HL-60 (cell line): ENCODE measurements at regions not wholly inside any gene's neighbourhood (a gene's known extent, or its start where the extent isn't known, plus 50 kb on each side); places are given as distances from the start of the nearest gene placed in this dataset.

ENCODE experiments used
- GABPA ChIP-seq: IDR thresholded peaks from 2 replicates; pipeline ENCODE4 v1.6.1; 2012; ENCODE audit warnings: low read depth
- POLR2AphosphoS5 ChIP-seq: IDR thresholded peaks from 2 replicates; pipeline ENCODE4 v1.6.1; 2012; ENCODE audit warnings: low read depth
- REST ChIP-seq: IDR thresholded peaks from 2 replicates; pipeline ENCODE4 v1.6.1; 2012; ENCODE audit warnings: low read depth; ENCODE audit not compliant: insufficient replicate concordance
- TF ChIP-seq, protein P1 (sequence below): IDR thresholded peaks from one replicate; pipeline ENCODE4 v1.5.1; 2011; ENCODE audit warnings: low read length, control low read depth, inconsistent platforms; ENCODE audit not compliant: insufficient read depth

- TF ChIP-seq, protein P1, sequence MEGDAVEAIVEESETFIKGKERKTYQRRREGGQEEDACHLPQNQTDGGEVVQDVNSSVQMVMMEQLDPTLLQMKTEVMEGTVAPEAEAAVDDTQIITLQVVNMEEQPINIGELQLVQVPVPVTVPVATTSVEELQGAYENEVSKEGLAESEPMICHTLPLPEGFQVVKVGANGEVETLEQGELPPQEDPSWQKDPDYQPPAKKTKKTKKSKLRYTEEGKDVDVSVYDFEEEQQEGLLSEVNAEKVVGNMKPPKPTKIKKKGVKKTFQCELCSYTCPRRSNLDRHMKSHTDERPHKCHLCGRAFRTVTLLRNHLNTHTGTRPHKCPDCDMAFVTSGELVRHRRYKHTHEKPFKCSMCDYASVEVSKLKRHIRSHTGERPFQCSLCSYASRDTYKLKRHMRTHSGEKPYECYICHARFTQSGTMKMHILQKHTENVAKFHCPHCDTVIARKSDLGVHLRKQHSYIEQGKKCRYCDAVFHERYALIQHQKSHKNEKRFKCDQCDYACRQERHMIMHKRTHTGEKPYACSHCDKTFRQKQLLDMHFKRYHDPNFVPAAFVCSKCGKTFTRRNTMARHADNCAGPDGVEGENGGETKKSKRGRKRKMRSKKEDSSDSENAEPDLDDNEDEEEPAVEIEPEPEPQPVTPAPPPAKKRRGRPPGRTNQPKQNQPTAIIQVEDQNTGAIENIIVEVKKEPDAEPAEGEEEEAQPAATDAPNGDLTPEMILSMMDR: no peak
- TF ChIP-seq POLR2AphosphoS5: no peak
- TF ChIP-seq GABPA: no peak
- no peak for TF ChIP-seq REST
Observed at GRCh38 chr18:61754039-61754583, 138.7 kb downstream of the RNF152 start.
